GM12878 (cell line): ENCODE measurements at regions not wholly inside any gene's neighbourhood (a gene's known extent, or its start where the extent isn't known, plus 50 kb on each side); places are given as distances from the start of the nearest gene placed in this dataset.

Experiments used
- ATAC-seq: fragments of 200-7000 bp; cut with Tn5 transposase; 3 replicates; pipeline ENCODE4 v1.9.1; 2020; ENCODE audit warnings: mild to moderate bottlenecking, moderate library complexity
- BruUV-seq: library from RNA; stranded (reverse); fragments of 400-500 nt; replicated peaks from 2 replicates; lab custom pipeline; 2021; lab: Mats Ljungman, UMichigan
- CTCF ChIA-PET: fragments of 300-600 bp; sonication (Branson Sonifier 250); formaldehyde crosslinking; extraction: SDS; loops from one replicate; lab custom pipeline; 2021; ENCODE audit warnings: inconsistent platforms; lab: Yijun Ruan, JAX
- POLR2A ChIA-PET: fragments of 350-600 bp; formaldehyde crosslinking; extraction: SDS; loops from one replicate; lab custom pipeline; 2021; ENCODE audit warnings: inconsistent platforms; lab: Charles Lee
- RAD21 ChIA-PET: fragments of 300-600 bp; sonication (Branson Sonifier 250); formaldehyde crosslinking; loops from one replicate; lab custom pipeline; 2023; ENCODE audit warnings: antibody characterized with exemption; ENCODE audit not compliant: unreplicated experiment; lab: Charles Lee
- SMC1A ChIA-PET: fragments of 300-600 bp; sonication (Branson Sonifier 250); formaldehyde crosslinking; loops from one replicate; lab custom pipeline; 2023; ENCODE audit not compliant: unreplicated experiment, uncharacterized antibody; lab: Charles Lee
- DNase-seq: peaks from one replicate; pipeline ENCODE4 v3.0.0-alpha.2; 2011; ENCODE audit warnings: low read depth, low spot score
- FAIRE-seq: peaks from 3 replicates; lab custom pipeline; 2011; peaks lifted over from hg19 to GRCh38; lab: Jason Lieb, UNC
- H2AFZ ChIP-seq: 2 replicates; pipeline ENCODE4 v1.6.0; 2011; ENCODE audit warnings: low read depth, low read length, control low read depth; ENCODE audit not compliant: control insufficient read depth
- H3K27ac ChIP-seq: 2 replicates; pipeline ENCODE4 v1.5.1; 2011; ENCODE audit warnings: control low read depth; ENCODE audit not compliant: control insufficient read depth, insufficient read depth
- H3K27me3 ChIP-seq, 2 experiments: replicated peaks in 1 of 2; 2 replicates each; pipeline versions ENCODE4 v1.6.0 to v1.6.1; 2011; ENCODE audit warnings: low read length in 1 of 2; ENCODE audit not compliant: control insufficient read depth in 2 of 2, insufficient read depth in 2 of 2
- H3K36me3 ChIP-seq, 2 experiments: 2 replicates each; pipeline ENCODE4 v1.5.1; 2011; ENCODE audit warnings: low read length in 1 of 2; ENCODE audit not compliant: control insufficient read depth in 2 of 2, insufficient read depth in 2 of 2
- H3K4me1 ChIP-seq: 2 replicates; pipeline ENCODE4 v1.6.1; 2011; ENCODE audit warnings: mild to moderate bottlenecking, low read length, moderate library complexity, mixed read lengths; ENCODE audit not compliant: control insufficient read depth, insufficient read depth
- H3K4me2 ChIP-seq: 2 replicates; pipeline ENCODE4 v1.6.0; 2011; ENCODE audit warnings: control low read depth; ENCODE audit not compliant: control insufficient read depth, insufficient read depth
- H3K4me3 ChIP-seq: fragments of 200-600 bp; sonication (generic); 2 replicates; pipeline ENCODE4 v1.5.1; 2016
- H3K79me2 ChIP-seq: 2 replicates; pipeline ENCODE4 v1.6.0; 2011; ENCODE audit warnings: low read length; ENCODE audit not compliant: control insufficient read depth, insufficient read depth
- H3K9ac ChIP-seq: 2 replicates; pipeline ENCODE4 v1.8.0; 2011; ENCODE audit warnings: low read length, control low read depth, mixed read lengths; ENCODE audit not compliant: control insufficient read depth, insufficient read depth
- H3K9me3 ChIP-seq: replicated peaks from 3 replicates; pipeline ENCODE4 v1.5.1; 2011; ENCODE audit warnings: mild to moderate bottlenecking, low read length; ENCODE audit not compliant: control insufficient read depth, insufficient read depth
- H4K20me1 ChIP-seq: 2 replicates; pipeline ENCODE4 v1.6.0; 2011; ENCODE audit not compliant: control insufficient read depth, insufficient read depth
- BHLHE40 ChIP-seq, 2 experiments: fragments of 450-650 bp in 1 of 2; IDR thresholded peaks; 2 replicates each; pipeline ENCODE4 v1.6.1; 2011 to 2017; ENCODE audit warnings: low read depth in 2 of 2, borderline replicate concordance in 1 of 2, improper control_type of control experiment in 1 of 2, low read length in 1 of 2, mild to moderate bottlenecking in 1 of 2
- CEBPB ChIP-seq, 2 experiments: fragments of 150-350 bp in 1 of 2; IDR thresholded peaks; 2 replicates each; pipeline ENCODE4 v1.6.1; 2012 to 2014; ENCODE audit warnings: low read depth in 2 of 2, low read length in 2 of 2, borderline replicate concordance in 1 of 2, inconsistent platforms in 1 of 2
- CHD4 ChIP-seq: fragments of 200-600 bp; sonication (generic); IDR thresholded peaks from 2 replicates; pipeline ENCODE4 v1.6.1; 2016; ENCODE audit warnings: mild to moderate bottlenecking
- CREB1 ChIP-seq: IDR thresholded peaks from 2 replicates; pipeline ENCODE4 v1.6.1; 2012; ENCODE audit warnings: low read depth, mild to moderate bottlenecking, inconsistent platforms
- MYC ChIP-seq: IDR thresholded peaks from 2 replicates; pipeline ENCODE4 v1.6.1; 2011; ENCODE audit warnings: mild to moderate bottlenecking, low read length, moderate library complexity, inconsistent platforms; ENCODE audit not compliant: insufficient read depth, insufficient replicate concordance, insufficient read length, severe bottlenecking
- NFIC ChIP-seq: IDR thresholded peaks from 2 replicates; pipeline ENCODE4 v1.6.1; 2012; ENCODE audit warnings: low read depth, mild to moderate bottlenecking, inconsistent platforms, low read length, moderate library complexity
- PAX5 ChIP-seq: IDR thresholded peaks from 2 replicates; pipeline ENCODE4 v1.6.1; 2011; ENCODE audit warnings: low read depth, low read length, borderline replicate concordance
- SMARCA5 ChIP-seq: fragments of 450-650 bp; IDR thresholded peaks from 2 replicates; pipeline ENCODE4 v1.6.1; 2017; ENCODE audit warnings: mild to moderate bottlenecking
- SREBF2 ChIP-seq: IDR thresholded peaks from 2 replicates; pipeline ENCODE4 v1.6.1; 2012; ENCODE audit warnings: mild to moderate bottlenecking, low read length
- ZNF24 ChIP-seq: fragments of 450-650 bp; IDR thresholded peaks from 2 replicates; pipeline ENCODE4 v1.6.1; 2017; ENCODE audit warnings: antibody characterized with exemption, mild to moderate bottlenecking
- ZNF274 ChIP-seq: IDR thresholded peaks from one replicate; pipeline ENCODE4 v1.8.0; 2011; ENCODE audit not compliant: insufficient read length, insufficient read depth
- WGBS: methylation state at CpG from one replicate; pipeline ENCODE4 v1.1.6; 2016; ENCODE audit warnings: low lambda C conversion rate; ENCODE audit not compliant: insufficient replicate concordance, insufficient coverage; ENCODE audit errors: missing lambda C conversion rate; 5-methylcytosine and 5-hydroxymethylcytosine counted together
- in situ Hi-C: fragments of 300-500 bp; cut with MboI; formaldehyde crosslinking; loops from 9 replicates; pipeline ENCODE4 v1.14.3; 2018; ENCODE audit warnings: mixed read lengths
- intact Hi-C: fragments of 100-400 bp; cut with micrococcal nuclease; formaldehyde crosslinking; loops from one replicate; pipeline ENCODE4 v1.14.2; 2022; ENCODE audit not compliant: unreplicated experiment
- TF ChIP-seq, protein P1 (sequence below): fragments of 450-650 bp; IDR thresholded peaks from 2 replicates; pipeline ENCODE4 v1.6.1; 2014; ENCODE audit warnings: mild to moderate bottlenecking
- TF ChIP-seq, protein P2 (sequence below): IDR thresholded peaks from 2 replicates; pipeline ENCODE4 v1.6.1; 2012; ENCODE audit warnings: low read depth, low read length, improper control_type of control experiment
- TF ChIP-seq, protein P3 (sequence below): fragments of 450-650 bp; formaldehyde crosslinking; IDR thresholded peaks from 2 replicates; pipeline ENCODE4 v1.4.0; 2020; ENCODE audit warnings: mild to moderate bottlenecking, moderate library complexity
- TF ChIP-seq, protein P4 (sequence below): fragments of 450-650 bp; IDR thresholded peaks from 2 replicates; pipeline ENCODE4 v1.6.1; 2017; ENCODE audit warnings: antibody characterized with exemption, mild to moderate bottlenecking, moderate library complexity

DNA sequence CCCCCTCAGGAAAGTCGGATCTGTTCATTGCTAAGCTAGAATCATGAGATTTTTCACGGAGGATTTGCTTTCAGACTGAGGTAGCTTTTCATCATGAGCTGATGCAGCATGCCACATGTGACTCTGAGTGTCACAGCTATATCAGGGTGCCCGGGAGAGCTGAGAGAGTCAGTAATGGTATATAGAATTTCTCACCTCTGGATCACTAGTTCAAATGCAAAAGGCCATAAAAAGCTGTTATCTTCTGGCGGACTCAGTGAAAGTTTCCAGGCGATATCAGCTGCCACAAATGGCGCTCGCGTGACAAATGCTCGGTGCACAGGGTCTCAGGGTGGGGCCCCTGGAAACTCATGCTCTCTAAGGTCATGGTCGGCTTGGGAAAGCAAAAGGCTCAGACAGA is 150.1 kb downstream of the DHX15 start (continued):
- TF ChIP-seq CHD4: no peak

DNA sequence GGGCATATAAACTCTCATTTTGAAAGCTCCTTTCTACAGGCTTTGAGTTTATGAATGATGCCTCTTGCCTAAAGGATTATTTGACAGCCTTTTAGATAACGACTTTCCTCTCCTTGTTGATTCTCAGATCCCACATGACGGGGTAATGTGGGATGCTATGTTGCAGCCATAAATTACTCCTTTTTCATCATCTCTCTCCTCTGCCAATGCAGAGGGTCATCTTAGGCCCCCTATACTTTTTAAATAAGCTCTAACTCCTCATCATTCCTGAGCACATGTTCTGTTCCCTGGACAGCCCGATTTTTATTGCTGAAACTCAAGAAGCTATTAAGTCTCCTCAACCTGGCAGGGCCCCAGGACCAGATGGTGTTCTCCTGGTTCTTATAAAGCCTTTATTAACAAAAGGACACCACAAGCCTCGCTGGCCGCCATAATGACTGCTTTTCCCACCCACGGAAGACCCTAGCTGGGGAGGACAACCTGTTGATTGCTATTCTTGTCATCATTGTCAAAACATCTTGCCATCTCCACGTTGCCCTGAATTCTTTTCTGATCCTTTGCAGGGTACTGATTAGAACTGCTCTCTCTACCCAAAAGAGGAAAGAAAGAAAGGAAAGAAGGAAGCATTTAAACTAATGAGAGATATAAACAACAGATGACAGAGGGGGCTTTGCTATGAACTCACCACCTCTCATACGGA is 150.7 kb downstream of the DHX15 start:
- in situ Hi-C loops: no loop called here
- Histone ChIP-seq H3K4me3 (no peak overlapping the region), H3K9me3 (no peaks in the 10 kb centered on the region), H3K36me3 (no peaks in the 10 kb centered on the region), H2AFZ (no peak overlapping the region), H3K4me2 (no peak overlapping the region), H4K20me1 (no peaks in the 10 kb centered on the region), H3K4me1 (no peaks in the 10 kb centered on the region), H3K27ac (no peak overlapping the region), H3K79me2 (no peaks in the 10 kb centered on the region), H3K9ac (no peak overlapping the region), H3K27me3 (peaks cover 0 to 2% of the 10 kb centered on the region in 2 experiments; a peak in 1 of 4 replicates)
- CTCF ChIA-PET: interaction anchor here (1.0 kb wide), 1 partner anchor 65 kb away, joined by 3 read pairs; no protein-coding TSS in a partner anchor
- ATAC-seq (no peak), FAIRE-seq (no peak), DNase-seq (no peak)
- SMC1A ChIA-PET: no interaction called here
- RAD21 ChIA-PET: no interaction called here
- POLR2A ChIA-PET: interaction anchor here (0.7 kb wide), 1 partner anchor 38 kb away, joined by 3 read pairs; no protein-coding TSS in a partner anchor
- intact Hi-C loops: no loop called here
- no TSS peak for BruUV-seq
- 13% methylated on average over 8 of the region's 8 CpGs for WGBS
- TF ChIP-seq MYC (no peak), SREBF2 (no peak), BHLHE40 (IDR thresholded peaks at IDR 0.05; ENCODE audit: borderline replicate concordance in 1 of 2, low read depth in 2 of 2, low read length in 1 of 2) (no peak), NFIC (no peak), ZNF24 (no peak), PAX5 (no peak), CEBPB (IDR thresholded peaks at IDR 0.05; ENCODE audit: borderline replicate concordance in 1 of 2, low read depth in 2 of 2, low read length in 2 of 2) (no peak), ZNF274 (no peak), CREB1 (no peak), SMARCA5 (no peak)
- TF ChIP-seq, protein P1, sequence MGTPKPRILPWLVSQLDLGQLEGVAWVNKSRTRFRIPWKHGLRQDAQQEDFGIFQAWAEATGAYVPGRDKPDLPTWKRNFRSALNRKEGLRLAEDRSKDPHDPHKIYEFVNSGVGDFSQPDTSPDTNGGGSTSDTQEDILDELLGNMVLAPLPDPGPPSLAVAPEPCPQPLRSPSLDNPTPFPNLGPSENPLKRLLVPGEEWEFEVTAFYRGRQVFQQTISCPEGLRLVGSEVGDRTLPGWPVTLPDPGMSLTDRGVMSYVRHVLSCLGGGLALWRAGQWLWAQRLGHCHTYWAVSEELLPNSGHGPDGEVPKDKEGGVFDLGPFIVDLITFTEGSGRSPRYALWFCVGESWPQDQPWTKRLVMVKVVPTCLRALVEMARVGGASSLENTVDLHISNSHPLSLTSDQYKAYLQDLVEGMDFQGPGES: no peak
- TF ChIP-seq, protein P2, sequence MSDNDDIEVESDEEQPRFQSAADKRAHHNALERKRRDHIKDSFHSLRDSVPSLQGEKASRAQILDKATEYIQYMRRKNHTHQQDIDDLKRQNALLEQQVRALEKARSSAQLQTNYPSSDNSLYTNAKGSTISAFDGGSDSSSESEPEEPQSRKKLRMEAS: no peak
- TF ChIP-seq, protein P3, sequence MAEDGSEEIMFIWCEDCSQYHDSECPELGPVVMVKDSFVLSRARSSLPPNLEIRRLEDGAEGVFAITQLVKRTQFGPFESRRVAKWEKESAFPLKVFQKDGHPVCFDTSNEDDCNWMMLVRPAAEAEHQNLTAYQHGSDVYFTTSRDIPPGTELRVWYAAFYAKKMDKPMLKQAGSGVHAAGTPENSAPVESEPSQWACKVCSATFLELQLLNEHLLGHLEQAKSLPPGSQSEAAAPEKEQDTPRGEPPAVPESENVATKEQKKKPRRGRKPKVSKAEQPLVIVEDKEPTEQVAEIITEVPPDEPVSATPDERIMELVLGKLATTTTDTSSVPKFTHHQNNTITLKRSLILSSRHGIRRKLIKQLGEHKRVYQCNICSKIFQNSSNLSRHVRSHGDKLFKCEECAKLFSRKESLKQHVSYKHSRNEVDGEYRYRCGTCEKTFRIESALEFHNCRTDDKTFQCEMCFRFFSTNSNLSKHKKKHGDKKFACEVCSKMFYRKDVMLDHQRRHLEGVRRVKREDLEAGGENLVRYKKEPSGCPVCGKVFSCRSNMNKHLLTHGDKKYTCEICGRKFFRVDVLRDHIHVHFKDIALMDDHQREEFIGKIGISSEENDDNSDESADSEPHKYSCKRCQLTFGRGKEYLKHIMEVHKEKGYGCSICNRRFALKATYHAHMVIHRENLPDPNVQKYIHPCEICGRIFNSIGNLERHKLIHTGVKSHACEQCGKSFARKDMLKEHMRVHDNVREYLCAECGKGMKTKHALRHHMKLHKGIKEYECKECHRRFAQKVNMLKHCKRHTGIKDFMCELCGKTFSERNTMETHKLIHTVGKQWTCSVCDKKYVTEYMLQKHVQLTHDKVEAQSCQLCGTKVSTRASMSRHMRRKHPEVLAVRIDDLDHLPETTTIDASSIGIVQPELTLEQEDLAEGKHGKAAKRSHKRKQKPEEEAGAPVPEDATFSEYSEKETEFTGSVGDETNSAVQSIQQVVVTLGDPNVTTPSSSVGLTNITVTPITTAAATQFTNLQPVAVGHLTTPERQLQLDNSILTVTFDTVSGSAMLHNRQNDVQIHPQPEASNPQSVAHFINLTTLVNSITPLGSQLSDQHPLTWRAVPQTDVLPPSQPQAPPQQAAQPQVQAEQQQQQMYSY (CRISPR knock-in tag): no peak
- TF ChIP-seq, protein P4, sequence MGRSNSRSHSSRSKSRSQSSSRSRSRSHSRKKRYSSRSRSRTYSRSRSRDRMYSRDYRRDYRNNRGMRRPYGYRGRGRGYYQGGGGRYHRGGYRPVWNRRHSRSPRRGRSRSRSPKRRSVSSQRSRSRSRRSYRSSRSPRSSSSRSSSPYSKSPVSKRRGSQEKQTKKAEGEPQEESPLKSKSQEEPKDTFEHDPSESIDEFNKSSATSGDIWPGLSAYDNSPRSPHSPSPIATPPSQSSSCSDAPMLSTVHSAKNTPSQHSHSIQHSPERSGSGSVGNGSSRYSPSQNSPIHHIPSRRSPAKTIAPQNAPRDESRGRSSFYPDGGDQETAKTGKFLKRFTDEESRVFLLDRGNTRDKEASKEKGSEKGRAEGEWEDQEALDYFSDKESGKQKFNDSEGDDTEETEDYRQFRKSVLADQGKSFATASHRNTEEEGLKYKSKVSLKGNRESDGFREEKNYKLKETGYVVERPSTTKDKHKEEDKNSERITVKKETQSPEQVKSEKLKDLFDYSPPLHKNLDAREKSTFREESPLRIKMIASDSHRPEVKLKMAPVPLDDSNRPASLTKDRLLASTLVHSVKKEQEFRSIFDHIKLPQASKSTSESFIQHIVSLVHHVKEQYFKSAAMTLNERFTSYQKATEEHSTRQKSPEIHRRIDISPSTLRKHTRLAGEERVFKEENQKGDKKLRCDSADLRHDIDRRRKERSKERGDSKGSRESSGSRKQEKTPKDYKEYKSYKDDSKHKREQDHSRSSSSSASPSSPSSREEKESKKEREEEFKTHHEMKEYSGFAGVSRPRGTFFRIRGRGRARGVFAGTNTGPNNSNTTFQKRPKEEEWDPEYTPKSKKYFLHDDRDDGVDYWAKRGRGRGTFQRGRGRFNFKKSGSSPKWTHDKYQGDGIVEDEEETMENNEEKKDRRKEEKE: no peak
